ENCODE measurements at regions not wholly inside any gene's neighbourhood (a gene's known extent, or its start where the extent isn't known, plus 50 kb on each side); places are given as distances from the start of the nearest gene placed in this dataset.
"Not testable (repeated sequence)": the region's sequence is repeated elsewhere in the genome, so short reads cannot be mapped to it uniquely, and the experiment has no call there.

DNA sequence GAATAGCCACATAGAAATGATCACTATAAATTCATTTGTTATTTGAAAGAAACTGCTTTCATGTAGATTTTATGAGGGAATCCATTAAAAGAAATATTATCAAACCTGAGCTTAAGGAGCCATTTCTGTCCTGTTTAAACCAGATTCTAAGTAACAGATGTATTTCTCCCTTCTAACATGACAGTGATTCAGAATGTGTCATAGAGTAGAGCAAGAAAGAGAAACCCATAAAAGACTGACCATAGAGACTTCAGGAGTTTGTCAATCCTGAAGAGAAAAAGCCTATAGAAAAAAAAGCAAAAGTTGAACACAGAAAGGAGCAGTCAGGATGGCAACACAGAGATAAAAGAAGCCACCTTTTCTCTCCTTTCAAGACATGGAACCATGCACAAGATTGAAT is 390.6 kb downstream of the PRIM2 start:
- H3K4me1 ChIP-seq (ENCODE audit: control insufficient read depth, insufficient read depth, low read length); H3K27me3 ChIP-seq (ENCODE audit: control insufficient read depth, insufficient read depth, low read length); H3K36me3 ChIP-seq (ENCODE audit: insufficient read depth, low read length); H3K4me3 ChIP-seq (ENCODE audit: low read length); H3K9me3 ChIP-seq (replicated peaks; ENCODE audit: low read length); H3K4me2 ChIP-seq (ENCODE audit: low read length); H3K9ac ChIP-seq (ENCODE audit: low read depth, low read length): not testable (repeated sequence)

DNA sequence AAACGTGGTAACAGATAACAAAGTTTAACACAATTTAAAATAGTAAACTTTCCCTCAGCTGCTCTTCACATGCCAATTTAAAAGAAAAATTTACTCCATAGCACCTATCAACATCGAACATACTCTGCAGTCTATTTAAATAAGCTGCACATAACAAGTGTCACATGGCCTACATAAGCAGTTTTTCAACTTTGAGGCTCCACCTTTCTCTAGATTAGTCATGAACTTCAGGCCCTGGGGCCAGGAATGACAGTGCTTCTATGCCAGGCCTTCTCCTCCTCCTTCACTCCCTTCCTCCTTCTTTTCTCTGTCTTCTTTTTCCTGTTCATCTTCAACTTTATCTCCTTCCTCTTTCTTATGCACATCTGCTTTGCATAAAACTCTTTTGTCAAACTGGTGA is 405.1 kb downstream of the PRIM2 start:
- H3K4me1 ChIP-seq (ENCODE audit: control insufficient read depth, insufficient read depth, low read length); H3K4me2 ChIP-seq (ENCODE audit: low read length); H3K27me3 ChIP-seq (ENCODE audit: control insufficient read depth, insufficient read depth, low read length); H3K4me3 ChIP-seq (ENCODE audit: low read length); H3K9ac ChIP-seq (ENCODE audit: low read depth, low read length); H3K36me3 ChIP-seq (ENCODE audit: insufficient read depth, low read length); H3K9me3 ChIP-seq (replicated peaks; ENCODE audit: low read length): not testable (repeated sequence)

DNA sequence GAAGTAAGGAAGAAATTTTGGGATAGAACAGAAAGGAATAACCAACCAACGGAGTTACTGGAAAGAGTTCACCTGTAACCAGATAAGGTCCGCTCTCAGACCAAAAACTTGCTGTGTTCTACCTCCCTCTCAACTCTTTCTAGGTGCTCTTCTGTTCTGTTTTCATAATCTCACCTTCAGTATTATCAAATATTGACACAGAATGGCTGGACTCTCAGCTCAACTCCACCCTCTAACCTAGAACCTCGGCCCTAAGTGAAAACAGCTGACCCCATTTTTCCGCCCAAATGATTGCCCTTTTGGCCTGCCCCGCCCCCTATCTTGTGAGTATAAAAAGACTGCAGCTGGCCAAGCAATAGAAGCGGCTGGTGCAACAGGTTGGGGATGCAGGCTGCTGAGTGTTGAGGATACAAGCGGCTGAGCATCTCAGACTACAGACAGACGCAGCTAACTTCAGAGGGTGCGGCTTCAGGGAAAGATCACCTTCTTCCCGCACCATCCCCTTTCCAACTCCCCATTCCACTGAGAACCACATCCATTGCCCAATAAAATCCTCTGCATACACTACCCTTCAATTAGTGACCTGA is 406.5 kb downstream of the PRIM2 start:
- H3K4me2 ChIP-seq (ENCODE audit: low read length); H3K27me3 ChIP-seq (ENCODE audit: control insufficient read depth, insufficient read depth, low read length); H3K4me3 ChIP-seq (ENCODE audit: low read length); H3K9ac ChIP-seq (ENCODE audit: low read depth, low read length); H3K4me1 ChIP-seq (ENCODE audit: control insufficient read depth, insufficient read depth, low read length); H3K36me3 ChIP-seq (ENCODE audit: insufficient read depth, low read length); H3K9me3 ChIP-seq (replicated peaks; ENCODE audit: low read length): not testable (repeated sequence)

DNA sequence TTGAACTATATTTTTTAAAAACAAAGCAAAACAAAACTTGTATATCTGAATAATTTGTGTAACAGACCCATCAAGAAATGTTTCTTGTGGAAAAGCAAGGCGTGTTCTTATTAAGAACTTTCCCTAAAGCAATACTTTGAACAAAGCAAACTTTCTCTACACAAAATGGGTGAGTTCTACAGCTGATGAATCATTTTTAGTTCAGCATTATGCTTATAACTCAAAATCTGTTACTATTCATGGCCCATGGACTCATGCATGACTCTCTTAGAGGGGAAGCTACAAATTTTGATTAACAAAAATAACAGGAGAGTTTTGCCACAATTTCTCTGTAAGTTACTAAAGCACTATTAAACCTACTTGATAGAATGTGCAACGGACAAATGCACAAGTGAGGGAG is 412.0 kb downstream of the PRIM2 start:
- H3K27me3 ChIP-seq (ENCODE audit: control insufficient read depth, insufficient read depth, low read length); H3K4me3 ChIP-seq (ENCODE audit: low read length); H3K9ac ChIP-seq (ENCODE audit: low read depth, low read length); H3K4me2 ChIP-seq (ENCODE audit: low read length); H3K4me1 ChIP-seq (ENCODE audit: control insufficient read depth, insufficient read depth, low read length); H3K36me3 ChIP-seq (ENCODE audit: insufficient read depth, low read length); H3K9me3 ChIP-seq (replicated peaks; ENCODE audit: low read length): not testable (repeated sequence)

DNA sequence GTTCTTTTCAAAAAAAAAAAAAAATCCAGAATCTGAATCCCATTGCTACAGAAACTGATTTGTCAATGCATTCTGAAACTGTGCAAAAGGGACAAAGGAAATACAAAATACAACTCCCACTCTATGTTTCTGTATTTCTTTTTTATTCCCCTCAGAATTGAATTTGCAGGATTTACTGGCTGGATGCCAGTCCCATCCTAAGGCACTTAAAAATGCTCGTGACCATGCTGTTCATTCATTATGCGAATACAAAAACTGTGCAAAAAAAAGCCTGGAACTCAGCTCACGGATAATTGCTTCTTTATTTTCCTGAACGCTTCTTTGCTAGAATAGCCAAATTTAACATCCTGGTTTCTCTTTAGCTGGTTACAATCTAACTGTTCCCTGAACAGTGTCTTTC is 413.3 kb downstream of the PRIM2 start:
- not testable (repeated sequence) for H3K4me2 ChIP-seq (ENCODE audit: low read length); H3K9me3 ChIP-seq (replicated peaks; ENCODE audit: low read length); H3K36me3 ChIP-seq (ENCODE audit: insufficient read depth, low read length); H3K27me3 ChIP-seq (ENCODE audit: control insufficient read depth, insufficient read depth, low read length); H3K4me3 ChIP-seq (ENCODE audit: low read length); H3K9ac ChIP-seq (ENCODE audit: low read depth, low read length); H3K4me1 ChIP-seq (ENCODE audit: control insufficient read depth, insufficient read depth, low read length)

DNA sequence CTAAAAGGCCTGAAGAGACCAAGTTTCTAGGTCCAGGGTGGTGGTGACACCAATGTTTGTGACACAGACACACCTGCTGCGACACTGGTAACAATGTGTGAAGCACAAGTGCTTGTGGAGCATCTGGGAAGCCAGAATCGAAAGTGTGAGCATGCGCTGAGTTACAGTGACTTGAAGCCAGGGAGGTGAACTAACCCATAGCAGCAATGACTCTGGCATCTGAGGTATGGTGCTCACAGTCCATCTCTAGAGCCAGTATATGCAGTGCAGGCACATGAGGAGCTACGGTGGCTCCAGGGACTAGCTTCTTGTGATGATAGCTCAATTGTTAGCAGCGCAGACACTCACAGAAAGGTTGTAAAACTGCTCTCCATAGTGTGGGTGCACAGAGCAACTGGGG is 430.3 kb downstream of the PRIM2 start:
- not testable (repeated sequence) for H3K4me2 ChIP-seq (ENCODE audit: low read length); H3K9ac ChIP-seq (ENCODE audit: low read depth, low read length); H3K27me3 ChIP-seq (ENCODE audit: control insufficient read depth, insufficient read depth, low read length); H3K36me3 ChIP-seq (ENCODE audit: insufficient read depth, low read length); H3K4me1 ChIP-seq (ENCODE audit: control insufficient read depth, insufficient read depth, low read length); H3K9me3 ChIP-seq (replicated peaks; ENCODE audit: low read length); H3K4me3 ChIP-seq (ENCODE audit: low read length)

DNA sequence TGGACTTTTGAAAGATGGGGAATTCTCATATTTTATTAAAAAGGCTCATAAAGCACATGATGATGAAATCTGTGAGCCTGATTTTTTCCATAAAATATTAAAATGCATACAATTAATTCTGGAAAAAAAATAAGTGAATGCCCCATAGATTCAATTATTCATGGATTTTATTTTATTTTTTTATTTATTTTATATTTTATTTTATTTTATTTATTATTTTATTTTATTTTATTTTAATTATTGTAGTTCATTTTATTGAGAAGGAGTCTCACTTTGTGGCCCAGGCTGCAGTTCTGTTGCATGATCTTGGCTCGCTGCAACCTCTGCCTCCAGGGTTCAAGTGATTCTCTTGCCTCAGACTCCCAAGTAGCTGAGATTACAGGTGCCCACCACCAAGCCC is 442.4 kb downstream of the PRIM2 start:
- not testable (repeated sequence) for H3K9ac ChIP-seq (ENCODE audit: low read depth, low read length); H3K36me3 ChIP-seq (ENCODE audit: insufficient read depth, low read length); H3K4me2 ChIP-seq (ENCODE audit: low read length); H3K4me3 ChIP-seq (ENCODE audit: low read length); H3K9me3 ChIP-seq (replicated peaks; ENCODE audit: low read length); H3K27me3 ChIP-seq (ENCODE audit: control insufficient read depth, insufficient read depth, low read length); H3K4me1 ChIP-seq (ENCODE audit: control insufficient read depth, insufficient read depth, low read length)

DNA sequence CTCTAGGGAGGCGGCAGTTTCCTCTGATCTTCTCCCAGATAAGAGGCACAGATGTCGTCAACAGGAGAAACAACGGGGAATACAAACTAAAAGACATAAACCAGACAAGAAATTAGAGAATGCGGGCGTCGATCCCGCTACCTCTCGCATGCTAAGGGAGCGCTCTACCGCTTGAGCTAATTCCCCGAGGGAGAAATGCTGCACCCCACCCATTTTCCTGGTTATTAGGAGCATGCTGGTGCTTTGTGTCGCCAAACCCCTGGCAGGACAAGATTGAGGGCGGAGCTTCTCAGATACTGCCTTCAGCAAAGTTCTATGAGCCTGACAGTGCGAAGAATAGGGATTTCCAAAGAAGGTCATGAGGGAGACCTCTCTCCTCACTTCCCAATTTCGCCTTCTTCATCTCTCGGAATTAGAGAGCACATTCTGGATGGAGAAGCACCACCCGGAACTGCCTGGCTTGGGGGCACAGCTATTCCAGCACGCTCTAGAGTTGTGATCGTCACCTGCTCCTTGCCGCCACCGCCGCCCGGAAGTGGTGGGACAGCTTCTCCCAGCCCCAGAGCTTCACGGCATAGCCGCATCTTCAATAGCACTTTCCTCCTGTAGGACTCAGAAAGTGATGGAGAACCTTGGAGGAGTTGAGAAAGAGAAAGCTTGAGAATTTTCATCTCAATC is 475.4 kb downstream of the PRIM2 start:
- not testable (repeated sequence) for H3K4me2 ChIP-seq (ENCODE audit: low read length); H3K9ac ChIP-seq (ENCODE audit: low read depth, low read length); H3K9me3 ChIP-seq (replicated peaks; ENCODE audit: low read length); H3K4me3 ChIP-seq (ENCODE audit: low read length); H3K4me1 ChIP-seq (ENCODE audit: control insufficient read depth, insufficient read depth, low read length); H3K36me3 ChIP-seq (ENCODE audit: insufficient read depth, low read length)
- peaks cover 17% of the 10 kb centered on the region for H3K27me3 ChIP-seq (ENCODE audit: control insufficient read depth, insufficient read depth, low read length)

DNA sequence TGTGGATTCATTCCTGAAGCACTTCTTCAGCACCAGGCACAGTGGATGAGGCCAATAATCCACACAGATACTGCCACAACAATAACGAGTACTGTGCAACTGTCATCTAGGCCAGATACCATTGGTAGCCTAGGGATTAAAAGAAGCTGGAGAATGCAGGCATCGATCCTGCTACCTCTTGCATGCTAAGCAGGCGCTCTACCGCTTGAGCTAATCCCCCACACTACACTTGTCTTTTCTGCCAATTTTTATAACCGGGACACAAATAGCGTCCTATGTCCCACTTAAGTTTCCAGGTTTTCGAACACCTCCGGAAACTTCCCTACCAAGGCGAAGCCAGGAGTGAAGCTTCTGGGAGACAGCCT is 475.9 kb downstream of the PRIM2 start:
- not testable (repeated sequence) for H3K4me3 ChIP-seq (ENCODE audit: low read length); H3K4me1 ChIP-seq (ENCODE audit: control insufficient read depth, insufficient read depth, low read length); H3K9me3 ChIP-seq (replicated peaks; ENCODE audit: low read length); H3K4me2 ChIP-seq (ENCODE audit: low read length); H3K9ac ChIP-seq (ENCODE audit: low read depth, low read length); H3K36me3 ChIP-seq (ENCODE audit: insufficient read depth, low read length)
- H3K27me3 ChIP-seq (ENCODE audit: control insufficient read depth, insufficient read depth, low read length), result peaks cover 17% of the 10 kb centered on the region

DNA sequence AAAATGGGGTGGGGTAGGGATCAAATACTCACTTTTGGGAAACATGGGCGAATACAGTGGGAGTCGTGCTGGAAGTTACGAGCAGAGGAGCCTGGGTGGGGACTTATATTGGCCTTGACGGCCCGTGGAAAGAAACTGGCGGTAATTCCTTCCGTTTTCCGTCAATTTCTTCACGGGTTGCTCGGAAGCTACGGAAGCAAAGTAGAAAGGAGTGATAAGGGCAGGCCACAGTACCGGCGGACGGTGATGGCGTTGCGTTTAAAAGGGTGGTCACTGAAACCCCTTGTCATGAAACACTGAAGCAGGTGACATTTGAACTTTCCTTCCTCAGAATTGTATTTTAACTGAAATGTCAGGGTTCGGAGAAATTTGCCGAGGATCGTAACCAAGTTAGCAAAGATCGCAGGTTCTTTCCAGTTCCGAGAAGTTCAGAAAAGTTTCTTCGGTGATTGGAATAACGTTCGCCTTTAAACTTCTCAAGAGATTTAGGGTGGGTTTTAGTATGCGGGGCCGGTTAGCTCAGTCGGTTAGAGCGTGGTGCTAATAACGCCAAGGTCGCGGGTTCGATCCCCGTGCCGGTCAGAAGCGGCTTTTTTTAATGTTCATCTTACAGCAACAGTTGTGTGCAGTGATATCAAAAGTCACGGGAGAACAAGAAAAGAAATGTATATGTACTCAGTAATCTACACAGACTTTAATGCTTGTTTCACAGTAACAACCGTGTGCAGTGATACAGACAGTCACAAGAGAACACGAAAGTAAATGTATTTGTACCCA is 482.5 kb downstream of the PRIM2 start:
- H3K9ac ChIP-seq (ENCODE audit: low read depth, low read length); H3K4me1 ChIP-seq (ENCODE audit: control insufficient read depth, insufficient read depth, low read length); H3K9me3 ChIP-seq (replicated peaks; ENCODE audit: low read length); H3K36me3 ChIP-seq (ENCODE audit: insufficient read depth, low read length): not testable (repeated sequence)
- H3K27me3 ChIP-seq (ENCODE audit: control insufficient read depth, insufficient read depth, low read length), result peaks cover 14% of the 10 kb centered on the region
- peak overlapping the region; percentile 79 for H3K4me2 ChIP-seq (ENCODE audit: low read length)
- H3K4me3 ChIP-seq (ENCODE audit: low read length), result peak overlapping the region; percentile 56

DNA sequence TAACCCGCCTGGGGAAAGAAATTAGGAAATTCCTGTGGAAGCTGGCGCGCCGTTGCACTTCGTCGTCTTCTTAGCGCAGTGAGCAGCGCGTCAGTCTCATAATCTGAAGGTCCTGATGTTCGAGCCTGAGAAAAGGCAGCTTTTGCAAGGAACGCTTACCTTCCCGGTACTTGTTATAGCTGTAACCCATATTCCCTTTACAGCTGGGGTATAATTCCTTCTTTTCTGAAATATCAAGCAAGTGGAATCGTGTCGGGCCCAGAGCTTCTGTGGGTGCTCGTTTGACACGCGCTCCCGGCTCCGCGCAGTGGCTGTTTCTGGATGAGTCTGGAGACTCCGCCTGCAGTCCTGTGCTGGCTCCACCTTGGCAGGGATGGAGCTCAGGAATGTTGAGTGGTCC is 491.2 kb downstream of the PRIM2 start:
- not testable (repeated sequence) for H3K9ac ChIP-seq (ENCODE audit: low read depth, low read length); H3K9me3 ChIP-seq (replicated peaks; ENCODE audit: low read length); H3K27me3 ChIP-seq (ENCODE audit: control insufficient read depth, insufficient read depth, low read length); H3K4me3 ChIP-seq (ENCODE audit: low read length); H3K4me2 ChIP-seq (ENCODE audit: low read length); H3K36me3 ChIP-seq (ENCODE audit: insufficient read depth, low read length); H3K4me1 ChIP-seq (ENCODE audit: control insufficient read depth, insufficient read depth, low read length)

DNA sequence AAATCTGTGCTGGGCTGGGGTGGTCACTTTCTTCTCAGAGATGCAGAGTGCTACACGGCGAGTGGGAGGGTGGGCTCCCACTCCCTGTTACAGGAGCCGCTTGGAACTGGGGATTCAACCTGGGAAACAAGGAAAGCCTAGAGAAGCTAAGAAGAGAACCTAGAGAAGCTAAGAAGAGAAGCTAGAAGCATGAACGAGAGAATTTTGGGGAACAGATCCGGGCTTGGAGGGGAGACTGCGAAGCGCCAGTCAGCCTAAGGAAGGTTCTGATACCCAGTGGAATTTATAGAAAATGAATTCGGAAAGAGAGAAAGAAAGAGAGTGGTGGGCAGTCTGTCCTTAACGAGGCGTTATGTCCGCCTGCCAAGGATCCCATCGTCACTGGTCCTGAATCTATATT is 492.0 kb downstream of the PRIM2 start:
- H3K9me3 ChIP-seq (replicated peaks; ENCODE audit: low read length); H3K4me1 ChIP-seq (ENCODE audit: control insufficient read depth, insufficient read depth, low read length); H3K36me3 ChIP-seq (ENCODE audit: insufficient read depth, low read length); H3K27me3 ChIP-seq (ENCODE audit: control insufficient read depth, insufficient read depth, low read length); H3K9ac ChIP-seq (ENCODE audit: low read depth, low read length); H3K4me3 ChIP-seq (ENCODE audit: low read length); H3K4me2 ChIP-seq (ENCODE audit: low read length): not testable (repeated sequence)
